Cerebellar cortex (tissue), 1 donor: ENCODE measurements at regions not wholly inside any gene's neighbourhood (a gene's known extent, or its start where the extent isn't known, plus 50 kb on each side); places are given as distances from the start of the nearest gene placed in this dataset.
"Not testable (repeated sequence)": the region's sequence is repeated elsewhere in the genome, so short reads cannot be mapped to it uniquely, and the experiment has no call there.

Source experiments
- DNase-seq: peaks from one replicate; pipeline ENCODE4 v3.0.0-alpha.2; 2015; ENCODE audit warnings: low spot score

- DNase-seq = no peak
Observed at GRCh38 chr10:109277456-109277855, 645.9 kb downstream of the XPNPEP1 start.

- no peak for DNase-seq
Observed at GRCh38 chr10:109275960-109276359, 647.4 kb downstream of the XPNPEP1 start.

- no peak for DNase-seq
Observed at GRCh38 chr10:109274681-109275080, 648.6 kb downstream of the XPNPEP1 start.

- no peak for DNase-seq
Observed at GRCh38 chr10:109270173-109270572, 653.1 kb downstream of the XPNPEP1 start.

- DNase-seq = no peak
Observed at GRCh38 chr10:109264004-109264403, 659.3 kb downstream of the XPNPEP1 start.

- DNase-seq = no peak
Observed at GRCh38 chr10:109261231-109261630, 662.1 kb downstream of the XPNPEP1 start.

GRCh38 chr10:109259293-109259692, 664.0 kb downstream of the XPNPEP1 start:
- no peak for DNase-seq

GRCh38 chr10:109253306-109253705, 670.0 kb downstream of the XPNPEP1 start:
- no peak for DNase-seq

GRCh38 chr10:109250152-109250551, 673.2 kb downstream of the XPNPEP1 start:
- DNase-seq = no peak

GRCh38 chr10:109247814-109248213, 675.5 kb downstream of the XPNPEP1 start:
- no peak for DNase-seq

- DNase-seq = no peak
Observed at GRCh38 chr10:109245821-109246220, 677.5 kb downstream of the XPNPEP1 start.

- DNase-seq = no peak
Observed at GRCh38 chr10:109239371-109239770, 683.9 kb downstream of the XPNPEP1 start.

- DNase-seq = no peak
Observed at GRCh38 chr10:109237682-109238081, 685.6 kb downstream of the XPNPEP1 start.

GRCh38 chr10:109237050-109237449, 686.3 kb downstream of the XPNPEP1 start:
- DNase-seq = no peak

- DNase-seq = not testable (repeated sequence)
Observed at GRCh38 chr10:109223533-109223932, 699.8 kb downstream of the XPNPEP1 start.

- no peak for DNase-seq
Observed at GRCh38 chr10:109219935-109220605, 703.2 kb downstream of the XPNPEP1 start.

GRCh38 chr10:109218207-109218606, 705.1 kb downstream of the XPNPEP1 start:
- DNase-seq = no peak

- DNase-seq = no peak
Observed at GRCh38 chr10:109215291-109216075, 707.8 kb downstream of the XPNPEP1 start.

- not testable (repeated sequence) for DNase-seq
Observed at GRCh38 chr10:109214891-109215290, 708.4 kb downstream of the XPNPEP1 start.

GRCh38 chr10:109207361-109207760, 716.0 kb downstream of the XPNPEP1 start:
- DNase-seq = no peak

GRCh38 chr10:109205929-109206585, 717.3 kb downstream of the XPNPEP1 start:
- no peak for DNase-seq

GRCh38 chr10:109203646-109204353, 719.5 kb downstream of the XPNPEP1 start:
- no peak for DNase-seq
